ENCODE measurements at regions not wholly inside any gene's neighbourhood (a gene's known extent, or its start where the extent isn't known, plus 50 kb on each side); places are given as distances from the start of the nearest gene placed in this dataset.

GRCh38 chr3:159565313-159565712 lies 423.3 kb upstream of the IL12A start:
- Mint-ChIP-seq H3K27me3 (no peaks in the 10 kb centered on the region), H3K4me1 (no peaks in the 10 kb centered on the region), H3K4me3 (no peak overlapping the region), H3K36me3 (ENCODE audit: low read depth) (no peaks in the 10 kb centered on the region), H3K27ac (no peak overlapping the region), H3K9me3 (no peaks in the 10 kb centered on the region)
- ATAC-seq: no peak
- DNase-seq: no peak

- Mint-ChIP-seq H3K4me3 (no peak overlapping the region), H3K36me3 (ENCODE audit: low read depth) (no peaks in the 10 kb centered on the region), H3K27me3 (no peaks in the 10 kb centered on the region), H3K9me3 (no peaks in the 10 kb centered on the region), H3K27ac (no peak overlapping the region), H3K4me1 (no peaks in the 10 kb centered on the region)
- DNase-seq (no peak), ATAC-seq (no peak)
Measured at GRCh38 chr3:159583662-159584061, 405.0 kb upstream of the IL12A start.

- no peak for ATAC-seq
- H3K36me3 Mint-ChIP-seq (ENCODE audit: low read depth): no peaks in the 10 kb centered on the region
- H3K27ac Mint-ChIP-seq: no peak overlapping the region
- no peaks in the 10 kb centered on the region for H3K4me1 Mint-ChIP-seq
- H3K9me3 Mint-ChIP-seq: no peaks in the 10 kb centered on the region
- DNase-seq: no peak
- no peaks in the 10 kb centered on the region for H3K27me3 Mint-ChIP-seq
- no peak overlapping the region for H3K4me3 Mint-ChIP-seq
Measured at GRCh38 chr3:159584421-159584820, 404.2 kb upstream of the IL12A start.

- Mint-ChIP-seq H3K27ac (no peak overlapping the region), H3K9me3 (peaks cover 4% of the 10 kb centered on the region), H3K4me1 (no peaks in the 10 kb centered on the region), H3K27me3 (no peaks in the 10 kb centered on the region), H3K4me3 (no peak overlapping the region), H3K36me3 (ENCODE audit: low read depth) (no peaks in the 10 kb centered on the region)
- DNase-seq (no peak), ATAC-seq (no peak)
Measured at GRCh38 chr3:159586571-159587202, 401.9 kb upstream of the IL12A start.

GRCh38 chr3:159593927-159594605 lies 394.6 kb upstream of the IL12A start:
- ATAC-seq (no peak), DNase-seq (no peak)
- no peak overlapping the region for H3K27ac Mint-ChIP-seq
- no peaks in the 10 kb centered on the region for H3K4me1 Mint-ChIP-seq
- H3K4me3 Mint-ChIP-seq: no peak overlapping the region
- H3K36me3 Mint-ChIP-seq (ENCODE audit: low read depth): no peaks in the 10 kb centered on the region
- no peaks in the 10 kb centered on the region for H3K27me3 Mint-ChIP-seq
- peaks cover 15% of the 10 kb centered on the region for H3K9me3 Mint-ChIP-seq

GRCh38 chr3:159600291-159600690 lies 388.3 kb upstream of the IL12A start:
- H3K27me3 Mint-ChIP-seq: no peaks in the 10 kb centered on the region
- H3K4me3 Mint-ChIP-seq: no peak overlapping the region
- no peak for DNase-seq
- no peak for ATAC-seq
- no peaks in the 10 kb centered on the region for H3K36me3 Mint-ChIP-seq (ENCODE audit: low read depth)
- no peak overlapping the region for H3K27ac Mint-ChIP-seq
- no peaks in the 10 kb centered on the region for H3K4me1 Mint-ChIP-seq
- peaks cover 17% of the 10 kb centered on the region for H3K9me3 Mint-ChIP-seq

- H3K36me3 Mint-ChIP-seq (ENCODE audit: low read depth): no peaks in the 10 kb centered on the region
- DNase-seq: no peak
- H3K4me1 Mint-ChIP-seq: no peaks in the 10 kb centered on the region
- ATAC-seq: no peak
- H3K9me3 Mint-ChIP-seq: peaks cover 11% of the 10 kb centered on the region
- no peaks in the 10 kb centered on the region for H3K27me3 Mint-ChIP-seq
- no peak overlapping the region for H3K4me3 Mint-ChIP-seq
- H3K27ac Mint-ChIP-seq: no peak overlapping the region
Measured at GRCh38 chr3:159604151-159604581, 384.5 kb upstream of the IL12A start.

- Mint-ChIP-seq H3K9me3 (peaks cover 2% of the 10 kb centered on the region), H3K36me3 (ENCODE audit: low read depth) (no peaks in the 10 kb centered on the region), H3K27me3 (no peaks in the 10 kb centered on the region), H3K4me3 (no peak overlapping the region), H3K4me1 (no peaks in the 10 kb centered on the region), H3K27ac (no peak overlapping the region)
- no peak for DNase-seq
- no peak for ATAC-seq
Measured at GRCh38 chr3:159605101-159605500, 383.5 kb upstream of the IL12A start.

GRCh38 chr3:159605776-159606175 lies 382.9 kb upstream of the IL12A start:
- no peaks in the 10 kb centered on the region for H3K36me3 Mint-ChIP-seq (ENCODE audit: low read depth)
- H3K4me3 Mint-ChIP-seq: no peak overlapping the region
- H3K4me1 Mint-ChIP-seq: no peaks in the 10 kb centered on the region
- no peaks in the 10 kb centered on the region for H3K27me3 Mint-ChIP-seq
- ATAC-seq (no peak), DNase-seq (no peak)
- no peaks in the 10 kb centered on the region for H3K9me3 Mint-ChIP-seq
- H3K27ac Mint-ChIP-seq: no peak overlapping the region

- no peaks in the 10 kb centered on the region for H3K36me3 Mint-ChIP-seq (ENCODE audit: low read depth)
- H3K4me3 Mint-ChIP-seq: no peak overlapping the region
- DNase-seq: no peak
- no peak for ATAC-seq
- no peaks in the 10 kb centered on the region for H3K4me1 Mint-ChIP-seq
- no peaks in the 10 kb centered on the region for H3K9me3 Mint-ChIP-seq
- H3K27me3 Mint-ChIP-seq: no peaks in the 10 kb centered on the region
- no peak overlapping the region for H3K27ac Mint-ChIP-seq
Measured at GRCh38 chr3:159607856-159608255, 380.8 kb upstream of the IL12A start.

- no peak for DNase-seq
- no peaks in the 10 kb centered on the region for H3K36me3 Mint-ChIP-seq (ENCODE audit: low read depth)
- H3K4me3 Mint-ChIP-seq: no peak overlapping the region
- ATAC-seq: no peak
- H3K9me3 Mint-ChIP-seq: no peaks in the 10 kb centered on the region
- no peaks in the 10 kb centered on the region for H3K27me3 Mint-ChIP-seq
- no peak overlapping the region for H3K27ac Mint-ChIP-seq
- H3K4me1 Mint-ChIP-seq: no peaks in the 10 kb centered on the region
Measured at GRCh38 chr3:159608311-159608710, 380.3 kb upstream of the IL12A start.

- H3K36me3 Mint-ChIP-seq (ENCODE audit: low read depth): no peaks in the 10 kb centered on the region
- ATAC-seq (no peak), DNase-seq (no peak)
- no peaks in the 10 kb centered on the region for H3K4me1 Mint-ChIP-seq
- H3K27ac Mint-ChIP-seq: no peak overlapping the region
- no peaks in the 10 kb centered on the region for H3K27me3 Mint-ChIP-seq
- no peak overlapping the region for H3K4me3 Mint-ChIP-seq
- no peaks in the 10 kb centered on the region for H3K9me3 Mint-ChIP-seq
Measured at GRCh38 chr3:159609625-159610024, 379.0 kb upstream of the IL12A start.

- H3K27ac Mint-ChIP-seq: no peak overlapping the region
- H3K27me3 Mint-ChIP-seq: no peaks in the 10 kb centered on the region
- ATAC-seq (no peak), DNase-seq (no peak)
- no peak overlapping the region for H3K4me3 Mint-ChIP-seq
- no peaks in the 10 kb centered on the region for H3K4me1 Mint-ChIP-seq
- no peaks in the 10 kb centered on the region for H3K9me3 Mint-ChIP-seq
- H3K36me3 Mint-ChIP-seq (ENCODE audit: low read depth): no peaks in the 10 kb centered on the region
Measured at GRCh38 chr3:159616234-159616825, 372.3 kb upstream of the IL12A start.

GRCh38 chr3:159619341-159619885 lies 369.2 kb upstream of the IL12A start:
- H3K4me3 Mint-ChIP-seq: no peak overlapping the region
- no peak overlapping the region for H3K27ac Mint-ChIP-seq
- H3K4me1 Mint-ChIP-seq: no peaks in the 10 kb centered on the region
- ATAC-seq: no peak
- H3K9me3 Mint-ChIP-seq: no peaks in the 10 kb centered on the region
- H3K27me3 Mint-ChIP-seq: no peaks in the 10 kb centered on the region
- no peak for DNase-seq
- H3K36me3 Mint-ChIP-seq (ENCODE audit: low read depth): no peaks in the 10 kb centered on the region

- Mint-ChIP-seq H3K27ac (no peak overlapping the region), H3K36me3 (ENCODE audit: low read depth) (no peaks in the 10 kb centered on the region), H3K4me1 (no peaks in the 10 kb centered on the region), H3K9me3 (no peaks in the 10 kb centered on the region), H3K4me3 (no peak overlapping the region), H3K27me3 (no peaks in the 10 kb centered on the region)
- ATAC-seq: no peak
- DNase-seq: no peak
Measured at GRCh38 chr3:159620281-159620680, 368.4 kb upstream of the IL12A start.

All from activated naive CD8-positive, alpha-beta T cell treated with anti-CD3 and anti-CD28 coated beads, Interleukin-2, amount 50 U/mL, for 24 hours (primary cell).